Activated T-helper 1 cell treated with anti-CD3 and anti-CD28 coated beads, Interleukin-12 subunit alpha, Interleukin-12 subunit beta, Interleukin-2, Interleukin-4 antibody, amounts not matched to agents 30 ng/mL and 10 ng/mL and 1 ng/mL, durations not matched to agents 14 hours and 24 hours and 36 hours (primary cell): ENCODE measurements at regions not wholly inside any gene's neighbourhood (a gene's known extent, or its start where the extent isn't known, plus 50 kb on each side); places are given as distances from the start of the nearest gene placed in this dataset.

Source experiments
- DNase-seq: peaks from one replicate; pipeline ENCODE4 v3.0.0; 2021; ENCODE audit warnings: low spot score
- H3K27ac Mint-ChIP-seq: one replicate; pipeline ENCODE4 v1.8.0; 2021; ENCODE audit warnings: mild to moderate bottlenecking, mixed read lengths
- H3K27me3 Mint-ChIP-seq: one replicate; pipeline ENCODE4 v1.8.0; 2022; ENCODE audit warnings: mild to moderate bottlenecking, moderate library complexity, mixed read lengths; ENCODE audit not compliant: insufficient read depth
- H3K36me3 Mint-ChIP-seq: one replicate; pipeline ENCODE4 v1.8.0; 2021; ENCODE audit warnings: low read depth, mixed read lengths
- H3K4me1 Mint-ChIP-seq: one replicate; pipeline ENCODE4 v1.8.0; 2021; ENCODE audit warnings: low read depth, mixed read lengths
- H3K4me3 Mint-ChIP-seq: one replicate; pipeline ENCODE4 v1.8.0; 2021; ENCODE audit warnings: mild to moderate bottlenecking, moderate library complexity, mixed read lengths
- H3K9me3 Mint-ChIP-seq: one replicate; pipeline ENCODE4 v1.8.0; 2021; ENCODE audit warnings: mixed read lengths
- intact Hi-C: fragments of 100-400 bp; cut with micrococcal nuclease; formaldehyde crosslinking; loops from one replicate; pipeline ENCODE4 v1.15.1; 2024

- H3K9me3 Mint-ChIP-seq = no peaks in the 10 kb centered on the region
- no peak overlapping the region for H3K4me3 Mint-ChIP-seq
- H3K27ac Mint-ChIP-seq = no peak overlapping the region
- DNase-seq = no peak
- intact Hi-C loops = no loop called here
- H3K27me3 Mint-ChIP-seq = peaks cover 8% of the 10 kb centered on the region
- H3K36me3 Mint-ChIP-seq = no peaks in the 10 kb centered on the region
- no peaks in the 10 kb centered on the region for H3K4me1 Mint-ChIP-seq
These were observed 215.7 kb upstream of the TMC3 start for GRCh38 chr15:81589671-81590070.

GRCh38 chr15:81575436-81576123, 201.6 kb upstream of the TMC3 start:
- no peak overlapping the region for H3K27ac Mint-ChIP-seq
- no peak overlapping the region for H3K4me3 Mint-ChIP-seq
- intact Hi-C loops = no loop called here
- no peaks in the 10 kb centered on the region for H3K4me1 Mint-ChIP-seq
- peaks cover 16% of the 10 kb centered on the region for H3K27me3 Mint-ChIP-seq
- no peaks in the 10 kb centered on the region for H3K9me3 Mint-ChIP-seq
- no peak for DNase-seq
- H3K36me3 Mint-ChIP-seq = no peaks in the 10 kb centered on the region

GRCh38 chr15:81573098-81573746, 199.2 kb upstream of the TMC3 start:
- peaks cover 13% of the 10 kb centered on the region for H3K27me3 Mint-ChIP-seq
- no peaks in the 10 kb centered on the region for H3K9me3 Mint-ChIP-seq
- no peaks in the 10 kb centered on the region for H3K4me1 Mint-ChIP-seq
- H3K36me3 Mint-ChIP-seq = no peaks in the 10 kb centered on the region
- DNase-seq = no peak
- intact Hi-C loops = no loop called here
- no peak overlapping the region for H3K27ac Mint-ChIP-seq
- H3K4me3 Mint-ChIP-seq = no peak overlapping the region

GRCh38 chr15:81572190-81572589, 198.2 kb upstream of the TMC3 start:
- no peak overlapping the region for H3K4me3 Mint-ChIP-seq
- no peak for DNase-seq
- no peaks in the 10 kb centered on the region for H3K4me1 Mint-ChIP-seq
- H3K9me3 Mint-ChIP-seq = no peaks in the 10 kb centered on the region
- intact Hi-C loops = no loop called here
- H3K27me3 Mint-ChIP-seq = peaks cover 9% of the 10 kb centered on the region
- H3K27ac Mint-ChIP-seq = no peak overlapping the region
- no peaks in the 10 kb centered on the region for H3K36me3 Mint-ChIP-seq

GRCh38 chr15:81569286-81570080, 195.5 kb upstream of the TMC3 start:
- Mint-ChIP-seq H3K27me3 (peaks cover 6% of the 10 kb centered on the region), H3K4me1 (no peaks in the 10 kb centered on the region), H3K9me3 (no peaks in the 10 kb centered on the region), H3K36me3 (no peaks in the 10 kb centered on the region), H3K4me3 (no peak overlapping the region), H3K27ac (no peak overlapping the region)
- no peak for DNase-seq
- intact Hi-C loops = no loop called here

GRCh38 chr15:81567924-81568323, 193.9 kb upstream of the TMC3 start:
- Mint-ChIP-seq H3K36me3 (no peaks in the 10 kb centered on the region), H3K4me1 (no peaks in the 10 kb centered on the region), H3K27ac (no peak overlapping the region), H3K27me3 (no peaks in the 10 kb centered on the region), H3K9me3 (no peaks in the 10 kb centered on the region), H3K4me3 (no peak overlapping the region)
- intact Hi-C loops = no loop called here
- DNase-seq = no peak

GRCh38 chr15:81562986-81563385, 189.0 kb upstream of the TMC3 start:
- intact Hi-C loops = no loop called here

GRCh38 chr15:81560405-81560804, 186.4 kb upstream of the TMC3 start:
- H3K27ac Mint-ChIP-seq = no peak overlapping the region
- no peak for DNase-seq
- no peak overlapping the region for H3K4me3 Mint-ChIP-seq
- intact Hi-C loops = no loop called here
- no peaks in the 10 kb centered on the region for H3K4me1 Mint-ChIP-seq
- no peaks in the 10 kb centered on the region for H3K36me3 Mint-ChIP-seq
- H3K27me3 Mint-ChIP-seq = peaks cover 8% of the 10 kb centered on the region
- H3K9me3 Mint-ChIP-seq = no peaks in the 10 kb centered on the region

More at GRCh38 chr15:81562986-81563385, 189.0 kb upstream of the TMC3 start:
- no peaks in the 10 kb centered on the region for H3K9me3 Mint-ChIP-seq
- peaks cover 3% of the 10 kb centered on the region for H3K27me3 Mint-ChIP-seq
- no peak overlapping the region for H3K4me3 Mint-ChIP-seq
- no peaks in the 10 kb centered on the region for H3K36me3 Mint-ChIP-seq
- H3K4me1 Mint-ChIP-seq = no peaks in the 10 kb centered on the region
- DNase-seq = no peak
- no peak overlapping the region for H3K27ac Mint-ChIP-seq

- H3K36me3 Mint-ChIP-seq = no peaks in the 10 kb centered on the region
- H3K27me3 Mint-ChIP-seq = peaks cover 11% of the 10 kb centered on the region
- DNase-seq = no peak
- H3K27ac Mint-ChIP-seq = no peak overlapping the region
- H3K9me3 Mint-ChIP-seq = no peaks in the 10 kb centered on the region
- H3K4me1 Mint-ChIP-seq = no peaks in the 10 kb centered on the region
- intact Hi-C loops = no loop called here
- H3K4me3 Mint-ChIP-seq = no peak overlapping the region
These were observed 184.0 kb upstream of the TMC3 start for GRCh38 chr15:81558056-81558455.

- H3K9me3 Mint-ChIP-seq = no peaks in the 10 kb centered on the region
- no peaks in the 10 kb centered on the region for H3K4me1 Mint-ChIP-seq
- H3K27me3 Mint-ChIP-seq = peaks cover 13% of the 10 kb centered on the region
- no peak overlapping the region for H3K27ac Mint-ChIP-seq
- H3K4me3 Mint-ChIP-seq = no peak overlapping the region
- no peaks in the 10 kb centered on the region for H3K36me3 Mint-ChIP-seq
- intact Hi-C loops = no loop called here
- DNase-seq = no peak
These were observed 181.3 kb upstream of the TMC3 start for GRCh38 chr15:81555346-81555745.

GRCh38 chr15:81548365-81549130, 174.5 kb upstream of the TMC3 start:
- Mint-ChIP-seq H3K9me3 (no peaks in the 10 kb centered on the region), H3K27me3 (peaks cover 10% of the 10 kb centered on the region), H3K36me3 (no peaks in the 10 kb centered on the region), H3K27ac (no peak overlapping the region), H3K4me1 (no peaks in the 10 kb centered on the region), H3K4me3 (no peak overlapping the region)
- no peak for DNase-seq
- intact Hi-C loops = no loop called here

- no peaks in the 10 kb centered on the region for H3K36me3 Mint-ChIP-seq
- no peak for DNase-seq
- H3K27ac Mint-ChIP-seq = no peak overlapping the region
- H3K27me3 Mint-ChIP-seq = peaks cover 7% of the 10 kb centered on the region
- no peak overlapping the region for H3K4me3 Mint-ChIP-seq
- no peaks in the 10 kb centered on the region for H3K9me3 Mint-ChIP-seq
- intact Hi-C loops = no loop called here
- no peaks in the 10 kb centered on the region for H3K4me1 Mint-ChIP-seq
These were observed 173.6 kb upstream of the TMC3 start for GRCh38 chr15:81547521-81548132.
